Hepatocyte (in vitro differentiated cells): ENCODE measurements at regions not wholly inside any gene's neighbourhood (a gene's known extent, or its start where the extent isn't known, plus 50 kb on each side); places are given as distances from the start of the nearest gene placed in this dataset.
"Not testable (repeated sequence)": the region's sequence is repeated elsewhere in the genome, so short reads cannot be mapped to it uniquely, and the experiment has no call there.

ENCODE experiments used
- DNase-seq: peaks from one replicate; pipeline ENCODE4 v3.0.0-alpha.2; 2016; ENCODE audit warnings: low spot score
- H2AFZ ChIP-seq: fragments of 200-600 bp; sonication (generic); 2 replicates; pipeline ENCODE4 v1.6.0; 2016; ENCODE audit warnings: antibody characterized with exemption, mild to moderate bottlenecking
- H3K27ac ChIP-seq: fragments of 200-600 bp; sonication (generic); 2 replicates; pipeline ENCODE4 v1.5.1; 2016; ENCODE audit warnings: mild to moderate bottlenecking
- H3K27me3 ChIP-seq: fragments of 200-600 bp; sonication (generic); 2 replicates; pipeline ENCODE4 v1.6.1; 2016
- H3K36me3 ChIP-seq: fragments of 200-600 bp; sonication (generic); replicated peaks from 2 replicates; pipeline ENCODE4 v1.5.1; 2016; ENCODE audit warnings: low read depth; ENCODE audit not compliant: insufficient read depth
- H3K4me1 ChIP-seq: fragments of 200-600 bp; sonication (generic); 2 replicates; pipeline ENCODE4 v1.5.1; 2016; ENCODE audit warnings: mild to moderate bottlenecking, moderate library complexity; ENCODE audit not compliant: insufficient read depth
- H3K4me2 ChIP-seq: fragments of 200-600 bp; sonication (generic); 2 replicates; pipeline ENCODE4 v1.6.0; 2016
- H3K4me3 ChIP-seq: fragments of 200-600 bp; sonication (generic); 2 replicates; pipeline ENCODE4 v1.5.1; 2016; ENCODE audit warnings: mild to moderate bottlenecking
- H3K79me2 ChIP-seq: fragments of 200-600 bp; sonication (generic); 2 replicates; pipeline ENCODE4 v1.6.0; 2017; ENCODE audit warnings: mild to moderate bottlenecking
- H3K9me2 ChIP-seq: fragments of 200-600 bp; sonication (generic); replicated peaks from 2 replicates; pipeline ENCODE4 v1.6.0; 2017; ENCODE audit warnings: mild to moderate bottlenecking; ENCODE audit not compliant: insufficient read depth
- H3K9me3 ChIP-seq: fragments of 200-600 bp; sonication (generic); 2 replicates; pipeline ENCODE4 v1.5.1; 2016; ENCODE audit warnings: low read depth, mild to moderate bottlenecking
- H4K20me1 ChIP-seq: fragments of 200-600 bp; sonication (generic); 2 replicates; pipeline ENCODE4 v1.6.0; 2016; ENCODE audit warnings: mild to moderate bottlenecking; ENCODE audit not compliant: insufficient read depth, poor library complexity, severe bottlenecking
- EZH2 ChIP-seq: fragments of 200-600 bp; sonication (generic); IDR thresholded peaks from 2 replicates; pipeline ENCODE4 v1.6.1; 2016; ENCODE audit warnings: antibody characterized with exemption, mild to moderate bottlenecking, borderline replicate concordance
- EZH2phosphoT487 ChIP-seq: fragments of 200-600 bp; sonication (generic); IDR thresholded peaks from one replicate; pipeline ENCODE4 v1.6.1; 2018; ENCODE audit warnings: antibody characterized with exemption, mild to moderate bottlenecking, low read depth, moderate library complexity; ENCODE audit not compliant: unreplicated experiment, severe bottlenecking
- WGBS: methylation state at CpG from one replicate; pipeline ENCODE4 v1.1.6; 2016; ENCODE audit warnings: low lambda C conversion rate; ENCODE audit errors: missing lambda C conversion rate; 5-methylcytosine and 5-hydroxymethylcytosine counted together
- TF ChIP-seq, protein P1 (sequence below): fragments of 200-600 bp; sonication (generic); IDR thresholded peaks from 2 replicates; pipeline ENCODE4 v1.5.1; 2016; ENCODE audit warnings: antibody characterized with exemption, mild to moderate bottlenecking; ENCODE audit not compliant: poor library complexity

DNA sequence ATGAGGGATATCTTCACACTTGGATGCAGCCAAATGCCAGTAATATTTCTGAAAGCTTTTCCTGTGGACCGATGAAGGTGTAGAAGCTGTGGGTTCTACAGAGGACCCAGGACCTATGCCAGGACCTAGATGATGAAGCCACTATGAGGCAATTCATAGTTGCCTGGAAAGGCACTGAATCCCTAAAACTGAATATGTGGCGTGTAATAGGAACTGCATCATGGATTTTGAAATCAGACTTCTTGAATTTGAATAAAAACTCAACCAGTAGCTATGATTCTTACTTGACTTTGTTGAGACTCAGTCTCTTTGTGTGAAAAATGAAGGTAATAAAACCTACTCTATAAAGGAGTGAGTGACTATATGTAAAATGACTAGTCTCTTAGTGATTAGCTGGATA is 89.9 kb upstream of the SGK1 start:
- Histone ChIP-seq H3K4me1 (no peaks in the 10 kb centered on the region), H3K36me3 (no peaks in the 10 kb centered on the region), H3K4me2 (no peak overlapping the region), H3K9me2 (no peaks in the 10 kb centered on the region), H3K9me3 (no peaks in the 10 kb centered on the region), H3K27me3 (no peaks in the 10 kb centered on the region), H3K4me3 (no peak overlapping the region), H2AFZ (no peak overlapping the region), H3K27ac (no peak overlapping the region), H3K79me2 (no peaks in the 10 kb centered on the region), H4K20me1 (no peaks in the 10 kb centered on the region)
- TF ChIP-seq, protein P1, sequence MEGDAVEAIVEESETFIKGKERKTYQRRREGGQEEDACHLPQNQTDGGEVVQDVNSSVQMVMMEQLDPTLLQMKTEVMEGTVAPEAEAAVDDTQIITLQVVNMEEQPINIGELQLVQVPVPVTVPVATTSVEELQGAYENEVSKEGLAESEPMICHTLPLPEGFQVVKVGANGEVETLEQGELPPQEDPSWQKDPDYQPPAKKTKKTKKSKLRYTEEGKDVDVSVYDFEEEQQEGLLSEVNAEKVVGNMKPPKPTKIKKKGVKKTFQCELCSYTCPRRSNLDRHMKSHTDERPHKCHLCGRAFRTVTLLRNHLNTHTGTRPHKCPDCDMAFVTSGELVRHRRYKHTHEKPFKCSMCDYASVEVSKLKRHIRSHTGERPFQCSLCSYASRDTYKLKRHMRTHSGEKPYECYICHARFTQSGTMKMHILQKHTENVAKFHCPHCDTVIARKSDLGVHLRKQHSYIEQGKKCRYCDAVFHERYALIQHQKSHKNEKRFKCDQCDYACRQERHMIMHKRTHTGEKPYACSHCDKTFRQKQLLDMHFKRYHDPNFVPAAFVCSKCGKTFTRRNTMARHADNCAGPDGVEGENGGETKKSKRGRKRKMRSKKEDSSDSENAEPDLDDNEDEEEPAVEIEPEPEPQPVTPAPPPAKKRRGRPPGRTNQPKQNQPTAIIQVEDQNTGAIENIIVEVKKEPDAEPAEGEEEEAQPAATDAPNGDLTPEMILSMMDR, result no peak
- TF ChIP-seq EZH2phosphoT487 (no peak), EZH2 (no peak)
- 100% methylated on average over 2 of the region's 2 CpGs for WGBS
- DNase-seq, result no peak

DNA sequence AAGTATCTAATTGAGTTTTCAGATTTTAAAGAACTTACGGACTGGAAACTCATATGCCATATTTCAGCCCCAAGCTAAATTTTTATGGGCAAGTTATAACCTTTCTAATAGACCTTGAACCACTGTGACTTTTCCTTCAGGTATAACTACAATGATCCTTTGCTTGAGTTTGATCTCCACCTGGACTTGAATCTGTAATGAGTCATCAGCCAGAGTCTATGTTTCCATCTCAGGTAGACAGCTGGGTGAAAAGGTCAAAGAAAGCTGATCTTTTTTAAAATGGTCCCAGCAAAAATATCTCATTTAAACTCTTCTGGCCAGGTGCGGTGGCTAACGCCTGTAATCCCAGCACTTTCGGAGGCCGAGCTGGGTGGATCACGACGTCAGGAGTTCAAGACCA is 88.4 kb upstream of the SGK1 start:
- Histone ChIP-seq H3K9me3 (no peaks in the 10 kb centered on the region), H3K27me3 (no peaks in the 10 kb centered on the region), H4K20me1 (no peaks in the 10 kb centered on the region), H3K9me2 (no peaks in the 10 kb centered on the region), H2AFZ (no peak overlapping the region), H3K36me3 (no peaks in the 10 kb centered on the region), H3K27ac (no peak overlapping the region), H3K4me2 (no peak overlapping the region), H3K4me1 (no peaks in the 10 kb centered on the region), H3K4me3 (no peak overlapping the region), H3K79me2 (no peaks in the 10 kb centered on the region)
- WGBS, result 94% methylated on average over 7 of the region's 7 CpGs
- no peak for TF ChIP-seq EZH2phosphoT487
- TF ChIP-seq, protein P1, result no peak
- TF ChIP-seq EZH2, result no peak
- no peak for DNase-seq

DNA sequence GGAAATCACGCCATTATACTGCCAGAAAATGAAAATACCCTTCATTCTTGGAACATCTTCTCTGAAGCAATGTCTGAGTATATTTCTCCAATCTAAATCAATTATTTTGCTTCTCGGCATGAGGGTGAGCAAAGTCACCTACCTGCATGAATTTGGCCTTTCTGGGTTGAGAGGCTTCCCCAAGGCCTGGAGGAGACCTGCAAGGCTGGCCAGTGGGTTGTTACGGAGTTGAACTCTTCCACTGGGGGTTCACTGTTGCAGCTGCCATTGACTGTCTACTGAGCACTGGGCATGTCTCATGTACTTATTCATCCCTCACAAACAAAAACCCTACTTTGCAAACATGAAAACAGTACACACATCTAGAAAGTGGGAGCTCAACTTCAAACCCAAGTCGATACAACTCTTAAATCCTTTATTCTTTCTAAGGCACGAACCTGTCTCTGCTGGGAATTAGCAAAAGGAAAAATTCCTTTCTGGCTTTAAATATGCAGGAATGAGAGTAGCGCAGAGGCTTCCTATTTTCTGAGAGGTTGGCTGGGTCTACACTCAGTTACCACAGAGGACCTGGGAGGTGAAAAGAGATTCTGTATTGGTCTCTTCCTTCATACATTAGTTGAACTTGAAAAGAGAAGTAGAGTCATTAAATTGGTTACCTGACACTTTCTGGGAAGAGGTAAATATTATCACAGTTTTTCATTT is 87.6 kb upstream of the SGK1 start:
- H2AFZ ChIP-seq, result no peak overlapping the region
- no peaks in the 10 kb centered on the region for H3K79me2 ChIP-seq
- no peaks in the 10 kb centered on the region for H3K9me3 ChIP-seq
- H3K9me2 ChIP-seq, result no peaks in the 10 kb centered on the region
- no peaks in the 10 kb centered on the region for H3K36me3 ChIP-seq
- H3K27me3 ChIP-seq, result no peaks in the 10 kb centered on the region
- H3K4me2 ChIP-seq, result no peak overlapping the region
- no peak overlapping the region for H3K4me3 ChIP-seq
- no peak for DNase-seq
- no peaks in the 10 kb centered on the region for H4K20me1 ChIP-seq
- no peak overlapping the region for H3K27ac ChIP-seq
- no peaks in the 10 kb centered on the region for H3K4me1 ChIP-seq
- WGBS, result 87% methylated on average over 6 of the region's 6 CpGs
- no peak for TF ChIP-seq EZH2phosphoT487
- TF ChIP-seq, protein P1, result no peak
- TF ChIP-seq EZH2, result no peak

DNA sequence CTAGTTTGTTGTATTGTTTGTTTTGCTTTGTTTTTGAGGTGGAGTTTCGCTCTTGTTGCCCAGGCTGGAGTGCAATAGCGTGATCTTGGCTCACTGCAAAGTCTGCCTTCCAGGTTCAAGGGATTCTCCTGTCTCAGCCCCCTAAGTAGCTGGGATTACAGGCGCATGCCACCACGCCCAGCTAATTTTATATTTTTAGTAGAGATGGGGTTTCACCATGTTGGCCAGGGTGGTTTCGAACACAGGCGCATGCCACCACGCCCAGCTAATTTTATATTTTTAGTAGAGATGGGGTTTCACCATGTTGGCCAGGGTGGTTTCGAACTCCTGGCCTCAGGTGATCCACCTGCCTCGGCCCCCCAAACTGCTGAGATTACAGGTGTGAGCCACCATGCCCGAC is 85.4 kb upstream of the SGK1 start:
- not testable (repeated sequence) for H3K27me3 ChIP-seq, DNase-seq, H3K9me3 ChIP-seq, H3K4me2 ChIP-seq, H3K36me3 ChIP-seq, H3K4me3 ChIP-seq, H4K20me1 ChIP-seq, H3K27ac ChIP-seq, H3K9me2 ChIP-seq, H2AFZ ChIP-seq, H3K79me2 ChIP-seq, H3K4me1 ChIP-seq
- 96% methylated on average over 10 of the region's 10 CpGs for WGBS
